ENCODE measurements at regions not wholly inside any gene's neighbourhood (a gene's known extent, or its start where the extent isn't known, plus 50 kb on each side); places are given as distances from the start of the nearest gene placed in this dataset.
A peak's percentile ranks its signal among the peaks of the same experiment; 100 is the strongest.

GRCh38 chr9:8252445-8252844, 452.9 kb upstream of the DMAC1 start:
- TF ChIP-seq POLR2A (IDR thresholded peaks at IDR 0.05; ENCODE audit: extremely low read depth, insufficient read length): no peak
- TF ChIP-seq CTCF (IDR thresholded peaks at IDR 0.05; ENCODE audit: low read depth, low read length): no peak
- TF ChIP-seq MYC (IDR thresholded peaks at IDR 0.05; ENCODE audit: low read depth, low read length): no peak
- no peak for DNase-seq (ENCODE audit: low read depth)
- H3K4me3 ChIP-seq (ENCODE audit: low read depth, low read length): no peak overlapping the region

- no peak overlapping the region for H3K4me3 ChIP-seq (ENCODE audit: low read depth, low read length)
- DNase-seq (ENCODE audit: low read depth): no peak
- TF ChIP-seq CTCF (IDR thresholded peaks at IDR 0.05; ENCODE audit: low read depth, low read length) (no peak), MAX (IDR thresholded peaks at IDR 0.05; ENCODE audit: low read depth, low read length) (no peak), POLR2A (IDR thresholded peaks at IDR 0.05; ENCODE audit: extremely low read depth, insufficient read length) (no peak), MYC (IDR thresholded peaks at IDR 0.05; ENCODE audit: low read depth, low read length) (no peak)
These were observed 452.0 kb upstream of the DMAC1 start for GRCh38 chr9:8251566-8251965.

GRCh38 chr9:8244505-8245092, 445.0 kb upstream of the DMAC1 start:
- H3K4me3 ChIP-seq (ENCODE audit: low read depth, low read length): no peak overlapping the region
- no peak for DNase-seq (ENCODE audit: low read depth)
- no peak for TF ChIP-seq CTCF (IDR thresholded peaks at IDR 0.05; ENCODE audit: low read depth, low read length)

- H3K4me3 ChIP-seq (ENCODE audit: low read depth, low read length): no peak overlapping the region
- peak; percentile 11 for DNase-seq (ENCODE audit: low read depth)
- TF ChIP-seq CTCF (IDR thresholded peaks at IDR 0.05; ENCODE audit: low read depth, low read length) (no peak), MYC (IDR thresholded peaks at IDR 0.05; ENCODE audit: low read depth, low read length) (no peak), MAX (IDR thresholded peaks at IDR 0.05; ENCODE audit: low read depth, low read length) (no peak), POLR2A (IDR thresholded peaks at IDR 0.05; ENCODE audit: extremely low read depth, insufficient read length) (no peak)
These were observed 441.6 kb upstream of the DMAC1 start for GRCh38 chr9:8241201-8241600.

GRCh38 chr9:8237096-8237495, 437.5 kb upstream of the DMAC1 start:
- no peak for DNase-seq (ENCODE audit: low read depth)
- no peak overlapping the region for H3K4me3 ChIP-seq (ENCODE audit: low read depth, low read length)
- TF ChIP-seq MYC (IDR thresholded peaks at IDR 0.05; ENCODE audit: low read depth, low read length): no peak
- no peak for TF ChIP-seq POLR2A (IDR thresholded peaks at IDR 0.05; ENCODE audit: extremely low read depth, insufficient read length)

GRCh38 chr9:8235489-8235888, 435.9 kb upstream of the DMAC1 start:
- TF ChIP-seq MYC (IDR thresholded peaks at IDR 0.05; ENCODE audit: low read depth, low read length) (no peak), MAX (IDR thresholded peaks at IDR 0.05; ENCODE audit: low read depth, low read length) (no peak), CTCF (IDR thresholded peaks at IDR 0.05; ENCODE audit: low read depth, low read length) (no peak), POLR2A (IDR thresholded peaks at IDR 0.05; ENCODE audit: extremely low read depth, insufficient read length) (no peak)
- no peak for DNase-seq (ENCODE audit: low read depth)
- no peak overlapping the region for H3K4me3 ChIP-seq (ENCODE audit: low read depth, low read length)

Data from NB4 (cell line).